K562 (cell line): ENCODE measurements at regions not wholly inside any gene's neighbourhood (a gene's known extent, or its start where the extent isn't known, plus 50 kb on each side); places are given as distances from the start of the nearest gene placed in this dataset.
A peak's percentile ranks its signal among the peaks of the same experiment; 100 is the strongest.

Experiments used
- ATAC-seq: fragments of 200-7000 bp; cut with Tn5 transposase; 3 replicates; pipeline ENCODE4 v1.9.1; 2020; ENCODE audit warnings: moderate library complexity
- BruUV-seq: library from RNA; stranded (reverse); fragments of 400-500 nt; replicated peaks from 2 replicates; lab custom pipeline; 2021; lab: Mats Ljungman, UMichigan
- CTCF ChIA-PET: fragments of 300-600 bp; formaldehyde crosslinking; extraction: SDS; loops from one replicate; lab custom pipeline; 2021; ENCODE audit warnings: low intra/inter-chr PET ratio; lab: Yijun Ruan, JAX
- POLR2A ChIA-PET: fragments of 300-600, 350-650 bp; sonication (Branson Sonifier 250); formaldehyde crosslinking; extraction: SDS; loops from one replicate; lab custom pipeline; 2021; ENCODE audit warnings: antibody characterized with exemption, inconsistent platforms; lab: Yijun Ruan, JAX
- DNase-seq, 4 experiments: peaks; one replicate each; pipeline versions ENCODE4 v3.0.0 to v3.0.0-alpha.2; 2011 to 2018; ENCODE audit warnings: low spot score in 3 of 4, mixed read lengths in 3 of 4; ENCODE audit errors: extremely low read depth in 1 of 4
- FAIRE-seq: peaks from 2 replicates; lab custom pipeline; 2011; peaks lifted over from hg19 to GRCh38; lab: Jason Lieb, UNC
- H2AFZ ChIP-seq: 2 replicates; pipeline ENCODE4 v1.6.0; 2011; ENCODE audit warnings: low read depth, low read length, control low read depth, inconsistent platforms
- H3K27ac ChIP-seq: fragments of 200-600 bp; 3 replicates; pipeline ENCODE4 v1.8.0; 2011; ENCODE audit warnings: low read depth, mild to moderate bottlenecking, control low read depth, inconsistent platforms, low read length, moderate library complexity, mixed read lengths; ENCODE audit errors: extremely low read depth
- H3K27me3 ChIP-seq, 2 experiments: fragments of 300-600 bp in 1 of 2; 2 replicates in 1 of 2; 3 replicates in 1 of 2; pipeline versions ENCODE4 v1.6.0 to v1.8.0; 2011; ENCODE audit warnings: inconsistent platforms in 2 of 2, low read length in 2 of 2, mild to moderate bottlenecking in 1 of 2, mixed read lengths in 1 of 2, moderate library complexity in 1 of 2; ENCODE audit not compliant: control insufficient read depth in 2 of 2, insufficient read depth in 2 of 2
- H3K36me3 ChIP-seq: fragments of 300-600 bp; 3 replicates; pipeline ENCODE4 v1.8.0; 2011; ENCODE audit warnings: mild to moderate bottlenecking, low read length, inconsistent platforms; ENCODE audit not compliant: control insufficient read depth, insufficient read depth
- H3K4me1 ChIP-seq, 2 experiments: fragments of 200-600 bp in 1 of 2; replicated peaks in 1 of 2; 2 replicates in 1 of 2; 3 replicates in 1 of 2; pipeline versions ENCODE4 v1.5.1 to v1.8.0; 2011; ENCODE audit warnings: inconsistent platforms in 2 of 2, low read length in 2 of 2, mild to moderate bottlenecking in 1 of 2, mixed read lengths in 1 of 2, moderate library complexity in 1 of 2; ENCODE audit not compliant: control insufficient read depth in 2 of 2, insufficient read depth in 2 of 2
- H3K4me2 ChIP-seq: 2 replicates; pipeline ENCODE4 v1.6.1; 2011; ENCODE audit warnings: low read length, control low read depth, inconsistent platforms, mixed read lengths; ENCODE audit not compliant: insufficient read depth
- H3K4me3 ChIP-seq: fragments of 200-600 bp; sonication (generic), shearing (Covaris generic); 2 replicates; pipeline ENCODE4 v1.5.1; 2016; ENCODE audit warnings: control low read depth, inconsistent platforms
- H3K79me2 ChIP-seq: fragments of 200-600 bp; 3 replicates; pipeline ENCODE4 v1.8.0; 2011; ENCODE audit warnings: low read length, inconsistent platforms; ENCODE audit not compliant: control insufficient read depth, insufficient read depth
- H3K9ac ChIP-seq, 2 experiments: 2 replicates each; pipeline versions ENCODE4 v1.6.0 to v1.6.1; 2011; ENCODE audit warnings: low read depth in 2 of 2, low read length in 2 of 2, control low read depth in 1 of 2, inconsistent platforms in 1 of 2, mild to moderate bottlenecking in 1 of 2, mixed read lengths in 1 of 2; ENCODE audit not compliant: insufficient read depth in 1 of 2
- H3K9me1 ChIP-seq: one replicate; pipeline ENCODE4 v1.6.0; 2011; ENCODE audit warnings: inconsistent platforms, mild to moderate bottlenecking, low read length, moderate library complexity; ENCODE audit not compliant: control insufficient read depth, insufficient read depth
- H3K9me3 ChIP-seq: replicated peaks from 2 replicates; pipeline ENCODE4 v1.5.1; 2011; ENCODE audit warnings: low read depth, low read length, inconsistent platforms; ENCODE audit not compliant: control insufficient read depth, insufficient read depth
- H4K20me1 ChIP-seq: replicated peaks from 2 replicates; pipeline ENCODE4 v1.6.1; 2011; ENCODE audit warnings: low read length, inconsistent platforms, mixed read lengths; ENCODE audit not compliant: control insufficient read depth, insufficient read depth
- ATF3 ChIP-seq, 2 experiments: fragments of 450-650 bp in 1 of 2; sonication (generic) in 1 of 2; formaldehyde crosslinking in 1 of 2; IDR thresholded peaks in 1 of 2; conservative IDR thresholded peaks in 1 of 2; 2 replicates each; pipeline versions ENCODE4 v1.6.1 to v1.8.1; 2016 to 2023; ENCODE audit warnings: mild to moderate bottlenecking in 2 of 2, moderate library complexity in 2 of 2, inconsistent platforms in 1 of 2, missing genetic modification reagents in 1 of 2
- ATF7 ChIP-seq: fragments of 450-650 bp; IDR thresholded peaks from 2 replicates; pipeline ENCODE4 v1.7.1; 2014; ENCODE audit warnings: mild to moderate bottlenecking, moderate library complexity
- CREM ChIP-seq: IDR thresholded peaks from 2 replicates; pipeline ENCODE4 v1.6.1; 2014; ENCODE audit warnings: antibody characterized with exemption, low read depth
- JUND ChIP-seq, 2 experiments: IDR thresholded peaks; 2 replicates in 1 of 2; 3 replicates in 1 of 2; pipeline ENCODE4 v1.6.1; 2011; ENCODE audit warnings: borderline replicate concordance in 2 of 2, low read depth in 2 of 2, low read length in 2 of 2, improper control_type of control experiment in 1 of 2, missing biosample characterization in 1 of 2, missing genetic modification characterization in 1 of 2, missing genetic modification reagents in 1 of 2
- NFE2 ChIP-seq: IDR thresholded peaks from 2 replicates; pipeline ENCODE4 v1.6.1; 2014; ENCODE audit warnings: antibody characterized with exemption, low read depth
- NRF1 ChIP-seq, 2 experiments: fragments of 450-650 bp; IDR thresholded peaks in 1 of 2; conservative IDR thresholded peaks in 1 of 2; 2 replicates each; pipeline ENCODE4 v1.6.1; 2014; ENCODE audit warnings: mild to moderate bottlenecking in 2 of 2
- U2AF2 ChIP-seq: fragments of 200-400 bp; formaldehyde crosslinking; optimal IDR thresholded peaks from 2 replicates; pipeline ENCODE3; 2017; ENCODE audit warnings: low read depth, mild to moderate bottlenecking, low read length
- ZBTB12 ChIP-seq: fragments of 250-450 bp; sonication (Bioruptor Pico); IDR thresholded peaks from 2 replicates; pipeline ENCODE4 v1.4.0; 2020
- ZNF518B ChIP-seq: fragments of 250-450 bp; sonication (Bioruptor Pico); IDR thresholded peaks from 2 replicates; pipeline ENCODE4 v1.5.0; 2021; ENCODE audit warnings: mild to moderate bottlenecking, moderate library complexity
- WGBS: fragments of 100-300 bp; shearing (Covaris generic); methylation state at CpG from one replicate; pipeline ENCODE4 v1.1.6; 2016; ENCODE audit warnings: low coverage, mixed read lengths; ENCODE audit not compliant: insufficient coverage; ENCODE audit errors: missing lambda C conversion rate; 5-methylcytosine and 5-hydroxymethylcytosine counted together
- in situ Hi-C: fragments of 300-500 bp; cut with MboI; formaldehyde crosslinking; loops from 4 replicates; pipeline ENCODE4 v1.15.0; 2018; ENCODE audit warnings: inconsistent platforms, mixed read lengths
- intact Hi-C: fragments of 100-400 bp; cut with micrococcal nuclease; formaldehyde crosslinking; loops from 2 replicates; pipeline ENCODE4 v1.14.2; 2022

GRCh38 chr2:238598802-238599530 is 172.2 kb downstream of the ASB1 start:
- ChIA-PET POLR2A (interaction anchor here (0.8 kb wide), 1 partner anchor 15 kb away, joined by 3 read pairs; no protein-coding TSS in a partner anchor), CTCF (no interaction called here)
- Histone ChIP-seq H3K79me2 (no peaks in the 10 kb centered on the region), H3K4me1 (no peaks in the 10 kb centered on the region), H3K27me3 (peaks cover 5 to 45% of the 10 kb centered on the region in 2 experiments; a peak in 3 of 5 replicates), H2AFZ (no peak overlapping the region), H3K27ac (no peak overlapping the region), H3K4me3 (no peak overlapping the region), H3K4me2 (no peak overlapping the region), H3K9me1 (no peaks in the 10 kb centered on the region), H3K9ac (no peak overlapping the region), H4K20me1 (no peaks in the 10 kb centered on the region; the same call in 1 of the 2 replicates), H3K9me3 (no peaks in the 10 kb centered on the region), H3K36me3 (no peaks in the 10 kb centered on the region)
- ATAC-seq (no peak), DNase-seq (no peak), FAIRE-seq (no peak)
- no peak for TF ChIP-seq ZBTB12 (CRISPR knock-in tag)
- peak; percentile 92 for TF ChIP-seq ATF7
- peak; percentile 86 to 88 for TF ChIP-seq NRF1 (conservative IDR thresholded peaks at IDR 0.05 in 1 of 2, IDR thresholded peaks at IDR 0.05 in 1 of 2)
- peak; percentile 86 for TF ChIP-seq ATF3 (IDR thresholded peaks at IDR 0.05)
- TF ChIP-seq ATF3 (CRISPR knock-in tag; conservative IDR thresholded peaks at IDR 0.05): no peak
- TF ChIP-seq NFE2: no peak
- 0 out of 2 replicates have a peak, but pooled peaks have one; percentile 9 for TF ChIP-seq CREM
- TF ChIP-seq ZNF518B: no peak
- TF ChIP-seq U2AF2: no peak
- peak; percentile 27; the same call in 1 of the 2 replicates for TF ChIP-seq JUND (IDR thresholded peaks at IDR 0.05; ENCODE audit: borderline replicate concordance, low read depth, low read length)
- TF ChIP-seq JUND (tag; IDR thresholded peaks at IDR 0.05; ENCODE audit: borderline replicate concordance, low read depth, low read length): peak; percentile 53; the same call in 1 of the 3 replicates
- WGBS: 0% methylated on average over 12 of the region's 14 CpGs
- no TSS peak for BruUV-seq
- in situ Hi-C loops: no loop called here
- intact Hi-C loops: no loop called here
